ENCODE measurements at regions not wholly inside any gene's neighbourhood (a gene's known extent, or its start where the extent isn't known, plus 50 kb on each side); places are given as distances from the start of the nearest gene placed in this dataset.
"Not testable (repeated sequence)": the region's sequence is repeated elsewhere in the genome, so short reads cannot be mapped to it uniquely, and the experiment has no call there.

- DNase-seq (ENCODE audit: low read depth in 1 of 2, low spot score in 2 of 2); H3K4me3 ChIP-seq (ENCODE audit: extremely low read depth in 1 of 4, insufficient read depth in 2 of 4, low read depth in 3 of 4, low read length in 4 of 4); H3K23ac ChIP-seq (ENCODE audit: insufficient read length); H3K14ac ChIP-seq (ENCODE audit: insufficient read length); H2AFZ ChIP-seq (ENCODE audit: low read length); H2BK20ac ChIP-seq (ENCODE audit: low read length); H3K36me3 ChIP-seq (ENCODE audit: control insufficient read depth in 2 of 4, insufficient read depth in 4 of 4, low read length in 3 of 4); H3K56ac ChIP-seq (replicated peaks; ENCODE audit: insufficient read length, low read depth, low read length); H3K9ac ChIP-seq (replicated peaks in 1 of 4; ENCODE audit: extremely low read depth in 1 of 4, low read depth in 3 of 4, low read length in 3 of 4); H3K27me3 ChIP-seq (replicated peaks in 1 of 4; ENCODE audit: control insufficient read depth in 3 of 4, extremely low read depth in 1 of 4, insufficient read depth in 3 of 4, low read length in 3 of 4); H3K79me2 ChIP-seq (ENCODE audit: control insufficient read depth in 1 of 2, insufficient read depth in 2 of 2, low read length in 2 of 2); H3K27ac ChIP-seq (ENCODE audit: low read depth, low read length); H2BK12ac ChIP-seq (ENCODE audit: low read depth, low read length); H4K5ac ChIP-seq (ENCODE audit: insufficient read length, low read depth, low read length); H3K23me2 ChIP-seq (ENCODE audit: low read depth, low read length); H3K4me1 ChIP-seq (replicated peaks in 1 of 4; ENCODE audit: control insufficient read depth in 3 of 4, insufficient read depth in 4 of 4, low read length in 3 of 4); H2BK120ac ChIP-seq (replicated peaks; ENCODE audit: low read depth, low read length); H3K4ac ChIP-seq (replicated peaks; ENCODE audit: insufficient read length, low read depth, low read length); CTCF ChIA-PET (ENCODE audit: partially characterized antibody); H4K91ac ChIP-seq (replicated peaks; ENCODE audit: insufficient read length, low read length); H2BK15ac ChIP-seq (ENCODE audit: low read length); H3K4me2 ChIP-seq (ENCODE audit: insufficient read depth in 1 of 2, low read depth in 2 of 2, low read length in 2 of 2); H4K20me1 ChIP-seq (replicated peaks in 1 of 2; ENCODE audit: control insufficient read depth in 1 of 2, insufficient read depth in 2 of 2, low read length in 2 of 2); H2BK5ac ChIP-seq (ENCODE audit: low read depth, low read length); H3K79me1 ChIP-seq (ENCODE audit: low read depth, low read length); POLR2A ChIA-PET (ENCODE audit: partially characterized antibody); H3K18ac ChIP-seq (ENCODE audit: extremely low read depth, low read length); H4K8ac ChIP-seq (ENCODE audit: extremely low read depth, insufficient read depth, low read length); FAIRE-seq; H2AK5ac ChIP-seq (ENCODE audit: low read depth, low read length): not testable (repeated sequence)
- 63% methylated on average over 5 of the region's 5 CpGs; no CpG with 5 or more reads in 1 of the 2 experiments for WGBS, 2 experiments (ENCODE audit: extremely low coverage in 1 of 2, insufficient coverage in 1 of 2, insufficient read length in 1 of 2, insufficient replicate concordance in 2 of 2, low coverage in 1 of 2, low lambda C conversion rate in 2 of 2, missing lambda C conversion rate in 1 of 2)
- peaks cover 39 to 53% of the 10 kb centered on the region in 2 experiments for H3K9me3 ChIP-seq (ENCODE audit: insufficient read depth in 2 of 2, low read depth in 1 of 2, low read length in 1 of 2)
Measured at GRCh38 chr21:10410354-10410929, 110.9 kb upstream of the TPTE start.

GRCh38 chr21:10411776-10412526, 109.4 kb upstream of the TPTE start:
- H3K9ac ChIP-seq (replicated peaks in 1 of 4; ENCODE audit: extremely low read depth in 1 of 4, low read depth in 3 of 4, low read length in 3 of 4); H3K23me2 ChIP-seq (ENCODE audit: low read depth, low read length); H3K4ac ChIP-seq (replicated peaks; ENCODE audit: insufficient read length, low read depth, low read length); H2BK120ac ChIP-seq (replicated peaks; ENCODE audit: low read depth, low read length); H3K18ac ChIP-seq (ENCODE audit: extremely low read depth, low read length); DNase-seq (ENCODE audit: low read depth in 1 of 2, low spot score in 2 of 2); H3K27ac ChIP-seq (ENCODE audit: low read depth, low read length); H3K56ac ChIP-seq (replicated peaks; ENCODE audit: insufficient read length, low read depth, low read length); H4K8ac ChIP-seq (ENCODE audit: extremely low read depth, insufficient read depth, low read length); H3K79me2 ChIP-seq (ENCODE audit: control insufficient read depth in 1 of 2, insufficient read depth in 2 of 2, low read length in 2 of 2); H2AK5ac ChIP-seq (ENCODE audit: low read depth, low read length); H2BK20ac ChIP-seq (ENCODE audit: low read length); H2AFZ ChIP-seq (ENCODE audit: low read length); H2BK5ac ChIP-seq (ENCODE audit: low read depth, low read length); H2BK15ac ChIP-seq (ENCODE audit: low read length); H3K36me3 ChIP-seq (ENCODE audit: control insufficient read depth in 2 of 4, insufficient read depth in 4 of 4, low read length in 3 of 4); H4K20me1 ChIP-seq (replicated peaks in 1 of 2; ENCODE audit: control insufficient read depth in 1 of 2, insufficient read depth in 2 of 2, low read length in 2 of 2); H2BK12ac ChIP-seq (ENCODE audit: low read depth, low read length); H4K5ac ChIP-seq (ENCODE audit: insufficient read length, low read depth, low read length); H3K79me1 ChIP-seq (ENCODE audit: low read depth, low read length); CTCF ChIA-PET (ENCODE audit: partially characterized antibody); H3K23ac ChIP-seq (ENCODE audit: insufficient read length); H3K14ac ChIP-seq (ENCODE audit: insufficient read length); H3K27me3 ChIP-seq (replicated peaks in 1 of 4; ENCODE audit: control insufficient read depth in 3 of 4, extremely low read depth in 1 of 4, insufficient read depth in 3 of 4, low read length in 3 of 4); H3K4me2 ChIP-seq (ENCODE audit: insufficient read depth in 1 of 2, low read depth in 2 of 2, low read length in 2 of 2); POLR2A ChIA-PET (ENCODE audit: partially characterized antibody); H3K4me1 ChIP-seq (replicated peaks in 1 of 4; ENCODE audit: control insufficient read depth in 3 of 4, insufficient read depth in 4 of 4, low read length in 3 of 4); FAIRE-seq; H3K4me3 ChIP-seq (ENCODE audit: extremely low read depth in 1 of 4, insufficient read depth in 2 of 4, low read depth in 3 of 4, low read length in 4 of 4); H4K91ac ChIP-seq (replicated peaks; ENCODE audit: insufficient read length, low read length): not testable (repeated sequence)
- 79 to 100% methylated on average over 2 to 17 of the region's 17 CpGs for WGBS, 2 experiments (ENCODE audit: extremely low coverage in 1 of 2, insufficient coverage in 1 of 2, insufficient read length in 1 of 2, insufficient replicate concordance in 2 of 2, low coverage in 1 of 2, low lambda C conversion rate in 2 of 2, missing lambda C conversion rate in 1 of 2)
- peaks cover 52 to 63% of the 10 kb centered on the region in 2 experiments for H3K9me3 ChIP-seq (ENCODE audit: insufficient read depth in 2 of 2, low read depth in 1 of 2, low read length in 1 of 2)

All from H1 (cell line).